ENCODE measurements at regions not wholly inside any gene's neighbourhood (a gene's known extent, or its start where the extent isn't known, plus 50 kb on each side); places are given as distances from the start of the nearest gene placed in this dataset.

- no peak overlapping the region for H3K4me3 ChIP-seq
- no peaks in the 10 kb centered on the region for H3K9me3 ChIP-seq (ENCODE audit: control insufficient read depth in 4 of 4, insufficient read depth in 3 of 4, low read length in 3 of 4)
- no peaks in the 10 kb centered on the region for H3K27me3 ChIP-seq (ENCODE audit: control insufficient read depth in 3 of 3, insufficient read depth in 3 of 3, low read length in 2 of 3)
- TF ChIP-seq, protein P1, sequence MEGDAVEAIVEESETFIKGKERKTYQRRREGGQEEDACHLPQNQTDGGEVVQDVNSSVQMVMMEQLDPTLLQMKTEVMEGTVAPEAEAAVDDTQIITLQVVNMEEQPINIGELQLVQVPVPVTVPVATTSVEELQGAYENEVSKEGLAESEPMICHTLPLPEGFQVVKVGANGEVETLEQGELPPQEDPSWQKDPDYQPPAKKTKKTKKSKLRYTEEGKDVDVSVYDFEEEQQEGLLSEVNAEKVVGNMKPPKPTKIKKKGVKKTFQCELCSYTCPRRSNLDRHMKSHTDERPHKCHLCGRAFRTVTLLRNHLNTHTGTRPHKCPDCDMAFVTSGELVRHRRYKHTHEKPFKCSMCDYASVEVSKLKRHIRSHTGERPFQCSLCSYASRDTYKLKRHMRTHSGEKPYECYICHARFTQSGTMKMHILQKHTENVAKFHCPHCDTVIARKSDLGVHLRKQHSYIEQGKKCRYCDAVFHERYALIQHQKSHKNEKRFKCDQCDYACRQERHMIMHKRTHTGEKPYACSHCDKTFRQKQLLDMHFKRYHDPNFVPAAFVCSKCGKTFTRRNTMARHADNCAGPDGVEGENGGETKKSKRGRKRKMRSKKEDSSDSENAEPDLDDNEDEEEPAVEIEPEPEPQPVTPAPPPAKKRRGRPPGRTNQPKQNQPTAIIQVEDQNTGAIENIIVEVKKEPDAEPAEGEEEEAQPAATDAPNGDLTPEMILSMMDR (IDR thresholded peaks at IDR 0.05; ENCODE audit: control extremely low read depth, extremely low read depth), result no peak
- no peaks in the 10 kb centered on the region for H3K36me3 ChIP-seq (ENCODE audit: control insufficient read depth in 4 of 4, insufficient read depth in 4 of 4, low read length in 4 of 4)
- H3K4me1 ChIP-seq (ENCODE audit: control insufficient read depth in 5 of 5, insufficient read depth in 5 of 5, low read length in 5 of 5), result peaks cover 3 to 49% (median 13%) of the 10 kb centered on the region in 5 donors
- no peak overlapping the region for H3K27ac ChIP-seq (ENCODE audit: low read depth in 1 of 2, low read length in 1 of 2)
- ATAC-seq (ENCODE audit: insufficient read depth, low FRiP score) (no peak), DNase-seq (peak; percentile 49 to 81 (median 57))
- WGBS, 2 donors, result 57 to 62% methylated on average over 3 of the region's 3 CpGs
- H3K9ac ChIP-seq (ENCODE audit: insufficient read depth in 1 of 2, low read length in 2 of 2), result no peak overlapping the region
Measured at GRCh38 chr15:39359771-39360170, 221.1 kb upstream of the THBS1 start.

DNA sequence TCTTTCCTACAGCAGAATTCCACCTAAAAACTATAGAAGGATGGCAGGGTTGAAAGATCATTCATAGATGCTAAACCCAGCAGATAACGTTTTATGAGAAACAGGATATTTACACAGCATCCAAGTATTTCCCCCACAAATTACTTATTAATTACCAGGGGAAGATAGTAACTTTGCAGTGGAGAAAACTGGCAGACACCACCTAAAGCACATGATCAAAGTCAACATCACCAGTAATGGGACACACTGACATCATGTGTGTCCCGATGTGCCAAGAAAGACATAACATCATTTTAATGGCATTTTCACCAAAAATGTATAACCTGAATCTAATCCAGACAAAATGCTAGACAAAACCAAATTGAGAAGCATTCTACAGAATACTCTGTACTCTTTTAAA lies 220.4 kb upstream of the THBS1 start:
- ATAC-seq (ENCODE audit: insufficient read depth, low FRiP score) (no peak), DNase-seq (peak in 2 of 3 donors; percentile 53 to 63)
- Histone ChIP-seq H3K4me3 (no peak overlapping the region), H3K27me3 (ENCODE audit: control insufficient read depth in 3 of 3, insufficient read depth in 3 of 3, low read length in 2 of 3) (no peaks in the 10 kb centered on the region), H3K36me3 (ENCODE audit: control insufficient read depth in 4 of 4, insufficient read depth in 4 of 4, low read length in 4 of 4) (no peaks in the 10 kb centered on the region), H3K27ac (ENCODE audit: low read depth in 1 of 2, low read length in 1 of 2) (no peak overlapping the region), H3K9me3 (ENCODE audit: control insufficient read depth in 4 of 4, insufficient read depth in 3 of 4, low read length in 3 of 4) (no peaks in the 10 kb centered on the region), H3K4me1 (ENCODE audit: control insufficient read depth in 5 of 5, insufficient read depth in 5 of 5, low read length in 5 of 5) (peaks cover 3 to 49% (median 13%) of the 10 kb centered on the region in 5 donors), H3K9ac (ENCODE audit: insufficient read depth in 1 of 2, low read length in 2 of 2) (no peak overlapping the region)
- 67 to 85% methylated on average over 2 of the region's 2 CpGs for WGBS, 2 donors
- TF ChIP-seq, protein P1 (IDR thresholded peaks at IDR 0.05; ENCODE audit: control extremely low read depth, extremely low read depth), result no peak

DNA sequence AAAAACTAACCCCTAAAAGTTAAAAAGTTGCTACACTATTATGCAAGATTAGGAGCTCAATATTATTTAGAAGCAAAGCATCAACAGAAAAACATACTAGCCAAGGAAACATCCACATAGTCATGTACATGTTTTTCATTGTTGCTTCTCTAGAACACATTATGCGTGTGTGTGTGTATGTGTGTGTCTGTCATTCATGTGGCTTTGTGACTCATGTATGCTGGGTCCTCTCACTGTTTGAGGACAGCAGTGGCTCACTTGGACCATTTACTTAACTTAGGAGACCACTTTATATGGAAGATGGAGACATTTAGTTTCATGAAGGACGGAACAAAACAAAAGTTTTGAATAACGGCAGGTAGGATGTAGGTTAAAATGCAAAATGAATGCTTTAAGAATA lies 219.4 kb upstream of the THBS1 start:
- DNase-seq (no peak), ATAC-seq (ENCODE audit: insufficient read depth, low FRiP score) (no peak)
- TF ChIP-seq, protein P1 (IDR thresholded peaks at IDR 0.05; ENCODE audit: control extremely low read depth, extremely low read depth), result no peak
- H3K4me1 ChIP-seq (ENCODE audit: control insufficient read depth in 5 of 5, insufficient read depth in 5 of 5, low read length in 5 of 5), result peaks cover 3 to 49% (median 13%) of the 10 kb centered on the region in 5 donors
- H3K4me3 ChIP-seq, result no peak overlapping the region
- 96 to 97% methylated on average over 3 of the region's 3 CpGs for WGBS, 2 donors
- no peaks in the 10 kb centered on the region for H3K9me3 ChIP-seq (ENCODE audit: control insufficient read depth in 4 of 4, insufficient read depth in 3 of 4, low read length in 3 of 4)
- no peak overlapping the region for H3K9ac ChIP-seq (ENCODE audit: insufficient read depth in 1 of 2, low read length in 2 of 2)
- H3K27me3 ChIP-seq (ENCODE audit: control insufficient read depth in 3 of 3, insufficient read depth in 3 of 3, low read length in 2 of 3), result no peaks in the 10 kb centered on the region
- H3K27ac ChIP-seq (ENCODE audit: low read depth in 1 of 2, low read length in 1 of 2), result no peak overlapping the region
- no peaks in the 10 kb centered on the region for H3K36me3 ChIP-seq (ENCODE audit: control insufficient read depth in 4 of 4, insufficient read depth in 4 of 4, low read length in 4 of 4)
